Activated B cell treated with CpG ODN at 0.5 μM for 24 hours (primary cell): ENCODE measurements at regions not wholly inside any gene's neighbourhood (a gene's known extent, or its start where the extent isn't known, plus 50 kb on each side); places are given as distances from the start of the nearest gene placed in this dataset.

Experiments
- ATAC-seq: fragments of 200-7000 bp; cut with Tn5 transposase; one replicate; pipeline ENCODE4 v1.10.0; 2021; ENCODE audit warnings: low read depth, mild to moderate bottlenecking, moderate library complexity
- CTCF ChIA-PET: fragments of 350-600 bp; sonication (Branson Sonifier 250); formaldehyde crosslinking; loops from one replicate; lab custom pipeline; 2021; ENCODE audit warnings: antibody characterized with exemption; lab: Charles Lee
- POLR2A ChIA-PET: fragments of 350-600 bp; sonication (Branson Sonifier 250); formaldehyde crosslinking; loops from one replicate; lab custom pipeline; 2021; ENCODE audit warnings: antibody characterized with exemption; lab: Charles Lee
- DNase-seq: peaks from one replicate; pipeline ENCODE4 v3.0.0; 2022
- H3K27ac Mint-ChIP-seq: one replicate; pipeline ENCODE4 v1.8.0; 2020; ENCODE audit warnings: mixed read lengths
- H3K27me3 Mint-ChIP-seq: one replicate; pipeline ENCODE4 v1.8.0; 2021; ENCODE audit warnings: mixed read lengths
- H3K36me3 Mint-ChIP-seq: one replicate; pipeline ENCODE4 v1.8.0; 2021; ENCODE audit warnings: low read depth, mixed read lengths
- H3K4me1 Mint-ChIP-seq: one replicate; pipeline ENCODE4 v1.8.0; 2021; ENCODE audit warnings: mixed read lengths
- H3K4me3 Mint-ChIP-seq: one replicate; pipeline ENCODE4 v1.8.0; 2020; ENCODE audit warnings: mild to moderate bottlenecking, mixed read lengths
- H3K9me3 Mint-ChIP-seq: one replicate; pipeline ENCODE4 v1.8.0; 2020; ENCODE audit warnings: mixed read lengths
- CTCF ChIP-seq: fragments of 200-600 bp; IDR thresholded peaks from one replicate; pipeline ENCODE4 v1.8.0; 2022; ENCODE audit warnings: antibody characterized with exemption, mild to moderate bottlenecking
- intact Hi-C: fragments of 100-400 bp; cut with micrococcal nuclease; formaldehyde crosslinking; loops from one replicate; pipeline ENCODE4 v1.15.1; 2024

GRCh38 chr21:17189963-17190362, 322.9 kb upstream of the CXADR start:
- H3K36me3 Mint-ChIP-seq: no peaks in the 10 kb centered on the region
- POLR2A ChIA-PET: no interaction called here

GRCh38 chr21:17191346-17191993, 321.4 kb upstream of the CXADR start:
- peaks cover 27% of the 10 kb centered on the region for H3K9me3 Mint-ChIP-seq
- H3K36me3 Mint-ChIP-seq: no peaks in the 10 kb centered on the region
- CTCF ChIA-PET: no interaction called here
- no peak overlapping the region for H3K4me3 Mint-ChIP-seq
- no peak overlapping the region for H3K27ac Mint-ChIP-seq
- H3K4me1 Mint-ChIP-seq: no peaks in the 10 kb centered on the region
- intact Hi-C loops: no loop called here
- ATAC-seq (no peak), DNase-seq (no peak)
- no peaks in the 10 kb centered on the region for H3K27me3 Mint-ChIP-seq
- POLR2A ChIA-PET: no interaction called here
- no peak for TF ChIP-seq CTCF

More at GRCh38 chr21:17189963-17190362, 322.9 kb upstream of the CXADR start:
- H3K4me3 Mint-ChIP-seq: no peak overlapping the region
- peaks cover 33% of the 10 kb centered on the region for H3K9me3 Mint-ChIP-seq
- ATAC-seq (no peak), DNase-seq (no peak)
- intact Hi-C loops: no loop called here
- H3K4me1 Mint-ChIP-seq: no peaks in the 10 kb centered on the region
- H3K27me3 Mint-ChIP-seq: no peaks in the 10 kb centered on the region
- no peak for TF ChIP-seq CTCF
- CTCF ChIA-PET: no interaction called here
- no peak overlapping the region for H3K27ac Mint-ChIP-seq

- intact Hi-C loops: no loop called here
- Mint-ChIP-seq H3K27ac (no peak overlapping the region), H3K36me3 (no peaks in the 10 kb centered on the region), H3K4me1 (no peaks in the 10 kb centered on the region), H3K4me3 (no peak overlapping the region), H3K27me3 (no peaks in the 10 kb centered on the region), H3K9me3 (peaks cover 21% of the 10 kb centered on the region)
- DNase-seq (no peak), ATAC-seq (no peak)
- POLR2A ChIA-PET: no interaction called here
- TF ChIP-seq CTCF: no peak
- CTCF ChIA-PET: no interaction called here
These were observed 317.5 kb upstream of the CXADR start for GRCh38 chr21:17195351-17195750.

GRCh38 chr21:17195976-17196375, 316.9 kb upstream of the CXADR start:
- TF ChIP-seq CTCF: no peak
- CTCF ChIA-PET: no interaction called here
- peaks cover 19% of the 10 kb centered on the region for H3K9me3 Mint-ChIP-seq
- H3K4me3 Mint-ChIP-seq: no peak overlapping the region
- no peaks in the 10 kb centered on the region for H3K27me3 Mint-ChIP-seq
- no peaks in the 10 kb centered on the region for H3K36me3 Mint-ChIP-seq
- DNase-seq (no peak), ATAC-seq (no peak)
- POLR2A ChIA-PET: no interaction called here
- intact Hi-C loops: no loop called here
- no peaks in the 10 kb centered on the region for H3K4me1 Mint-ChIP-seq
- no peak overlapping the region for H3K27ac Mint-ChIP-seq

GRCh38 chr21:17196623-17197022, 316.2 kb upstream of the CXADR start:
- no peaks in the 10 kb centered on the region for H3K27me3 Mint-ChIP-seq
- no peak for TF ChIP-seq CTCF
- no peaks in the 10 kb centered on the region for H3K4me1 Mint-ChIP-seq
- intact Hi-C loops: no loop called here
- H3K27ac Mint-ChIP-seq: no peak overlapping the region
- DNase-seq (no peak), ATAC-seq (no peak)
- no peaks in the 10 kb centered on the region for H3K36me3 Mint-ChIP-seq
- CTCF ChIA-PET: no interaction called here
- H3K9me3 Mint-ChIP-seq: peaks cover 19% of the 10 kb centered on the region
- no peak overlapping the region for H3K4me3 Mint-ChIP-seq
- POLR2A ChIA-PET: no interaction called here
